AG09319 (cell line): ENCODE measurements at regions not wholly inside any gene's neighbourhood (a gene's known extent, or its start where the extent isn't known, plus 50 kb on each side); places are given as distances from the start of the nearest gene placed in this dataset.

Experiments
- DNase-seq: peaks from one replicate; pipeline ENCODE4 v3.0.0-alpha.2; 2010; ENCODE audit warnings: low read depth; ENCODE audit errors: extremely low read depth
- TF ChIP-seq, protein P1 (sequence below): IDR thresholded peaks from 2 replicates; pipeline ENCODE4 v1.5.1; 2011; ENCODE audit warnings: low read depth, mild to moderate bottlenecking, inconsistent platforms, low read length, moderate library complexity

- no peak for DNase-seq
- TF ChIP-seq, protein P1, sequence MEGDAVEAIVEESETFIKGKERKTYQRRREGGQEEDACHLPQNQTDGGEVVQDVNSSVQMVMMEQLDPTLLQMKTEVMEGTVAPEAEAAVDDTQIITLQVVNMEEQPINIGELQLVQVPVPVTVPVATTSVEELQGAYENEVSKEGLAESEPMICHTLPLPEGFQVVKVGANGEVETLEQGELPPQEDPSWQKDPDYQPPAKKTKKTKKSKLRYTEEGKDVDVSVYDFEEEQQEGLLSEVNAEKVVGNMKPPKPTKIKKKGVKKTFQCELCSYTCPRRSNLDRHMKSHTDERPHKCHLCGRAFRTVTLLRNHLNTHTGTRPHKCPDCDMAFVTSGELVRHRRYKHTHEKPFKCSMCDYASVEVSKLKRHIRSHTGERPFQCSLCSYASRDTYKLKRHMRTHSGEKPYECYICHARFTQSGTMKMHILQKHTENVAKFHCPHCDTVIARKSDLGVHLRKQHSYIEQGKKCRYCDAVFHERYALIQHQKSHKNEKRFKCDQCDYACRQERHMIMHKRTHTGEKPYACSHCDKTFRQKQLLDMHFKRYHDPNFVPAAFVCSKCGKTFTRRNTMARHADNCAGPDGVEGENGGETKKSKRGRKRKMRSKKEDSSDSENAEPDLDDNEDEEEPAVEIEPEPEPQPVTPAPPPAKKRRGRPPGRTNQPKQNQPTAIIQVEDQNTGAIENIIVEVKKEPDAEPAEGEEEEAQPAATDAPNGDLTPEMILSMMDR: no peak
These were observed 55.9 kb downstream of the BAMBI start for GRCh38 chr10:28733245-28733644.

- no peak for DNase-seq
- TF ChIP-seq, protein P1: no peak
These were observed 56.3 kb downstream of the BAMBI start for GRCh38 chr10:28733647-28734046.

GRCh38 chr10:28734938-28735759 is 57.8 kb downstream of the BAMBI start:
- peak; percentile 71 for DNase-seq
- TF ChIP-seq, protein P1: no peak

DNA sequence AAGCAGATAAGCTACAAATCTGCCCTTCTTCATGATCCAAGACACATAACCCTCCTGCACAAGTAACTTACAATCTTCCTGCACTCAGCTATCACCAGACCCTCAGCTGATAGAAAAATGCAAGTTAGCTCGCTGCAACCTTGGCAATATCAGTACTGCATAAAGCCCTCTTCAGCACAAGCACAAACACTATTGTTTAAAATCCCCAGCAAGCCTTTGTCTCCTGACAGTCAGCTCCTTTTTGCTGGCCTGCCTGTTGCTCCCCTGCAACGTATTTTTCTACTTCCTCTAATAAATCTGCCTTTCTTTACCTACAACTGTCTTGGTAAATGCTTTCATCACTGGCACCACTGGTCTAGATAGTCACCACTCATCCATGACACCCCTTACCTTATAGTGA is 59.8 kb downstream of the BAMBI start:
- TF ChIP-seq, protein P1: no peak
- DNase-seq: no peak

DNA sequence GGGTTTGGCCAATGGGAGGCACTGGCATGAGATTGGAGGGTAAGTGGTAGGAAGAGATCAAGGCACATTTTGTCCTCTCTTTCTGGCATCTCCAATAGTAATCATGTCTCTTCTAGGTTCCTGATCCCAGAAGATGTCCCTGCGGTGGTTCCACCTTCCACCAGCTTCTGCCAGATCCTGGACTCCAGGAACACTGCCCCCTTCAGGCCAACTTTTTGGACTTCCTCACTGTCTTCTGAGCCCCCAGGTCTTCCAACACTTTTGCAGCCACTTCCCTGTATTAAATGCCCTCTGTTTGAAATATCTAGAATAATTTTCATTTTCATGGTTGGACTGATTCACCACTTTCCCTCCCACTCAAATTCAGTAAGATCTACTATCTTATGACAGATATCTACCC is 60.9 kb downstream of the BAMBI start:
- TF ChIP-seq, protein P1: peak; percentile 2; the same call in 1 of the 2 replicates
- DNase-seq: no peak

GRCh38 chr10:28743576-28743975 is 66.3 kb downstream of the BAMBI start:
- TF ChIP-seq, protein P1: no peak
- no peak for DNase-seq

GRCh38 chr10:28744069-28744768 is 66.9 kb downstream of the BAMBI start:
- TF ChIP-seq, protein P1: no peak
- DNase-seq: no peak
